ENCODE measurements at regions not wholly inside any gene's neighbourhood (a gene's known extent, or its start where the extent isn't known, plus 50 kb on each side); places are given as distances from the start of the nearest gene placed in this dataset.

GRCh38 chr3:102830415-102830814 lies 395.6 kb downstream of the ZPLD1 start:
- TF ChIP-seq CTCF (IDR thresholded peaks at IDR 0.05; ENCODE audit: control insufficient read depth, extremely low read depth, insufficient read depth) = no peak
- DNase-seq (ENCODE audit: low read depth) = no peak
- H3K4me3 ChIP-seq (ENCODE audit: low read depth, low read length) = no peak overlapping the region

GRCh38 chr3:102841866-102842265 lies 407.1 kb downstream of the ZPLD1 start:
- no peak for TF ChIP-seq CTCF (IDR thresholded peaks at IDR 0.05; ENCODE audit: control insufficient read depth, extremely low read depth, insufficient read depth)

GRCh38 chr3:102866845-102867244 lies 432.0 kb downstream of the ZPLD1 start:
- TF ChIP-seq CTCF (IDR thresholded peaks at IDR 0.05; ENCODE audit: control insufficient read depth, extremely low read depth, insufficient read depth) = no peak
- no peak for DNase-seq (ENCODE audit: low read depth)
- H3K4me3 ChIP-seq (ENCODE audit: low read depth, low read length) = no peak overlapping the region

More at GRCh38 chr3:102841866-102842265, 407.1 kb downstream of the ZPLD1 start:
- no peak overlapping the region for H3K4me3 ChIP-seq (ENCODE audit: low read depth, low read length)
- no peak for DNase-seq (ENCODE audit: low read depth)

GRCh38 chr3:102883515-102883914 lies 448.7 kb downstream of the ZPLD1 start:
- no peak overlapping the region for H3K4me3 ChIP-seq (ENCODE audit: low read depth, low read length)
- no peak for DNase-seq (ENCODE audit: low read depth)
- no peak for TF ChIP-seq CTCF (IDR thresholded peaks at IDR 0.05; ENCODE audit: control insufficient read depth, extremely low read depth, insufficient read depth)

GRCh38 chr3:102885289-102885688 lies 450.5 kb downstream of the ZPLD1 start:
- no peak overlapping the region for H3K4me3 ChIP-seq (ENCODE audit: low read depth, low read length)
- DNase-seq (ENCODE audit: low read depth) = no peak
- TF ChIP-seq CTCF (IDR thresholded peaks at IDR 0.05; ENCODE audit: control insufficient read depth, extremely low read depth, insufficient read depth) = no peak

- DNase-seq (ENCODE audit: low read depth) = no peak
- TF ChIP-seq CTCF (IDR thresholded peaks at IDR 0.05; ENCODE audit: control insufficient read depth, extremely low read depth, insufficient read depth) = no peak
- no peak overlapping the region for H3K4me3 ChIP-seq (ENCODE audit: low read depth, low read length)
Observed at GRCh38 chr3:102887431-102887830, 452.6 kb downstream of the ZPLD1 start.

- H3K4me3 ChIP-seq (ENCODE audit: low read depth, low read length) = no peak overlapping the region
- no peak for DNase-seq (ENCODE audit: low read depth)
- TF ChIP-seq CTCF (IDR thresholded peaks at IDR 0.05; ENCODE audit: control insufficient read depth, extremely low read depth, insufficient read depth) = no peak
Observed at GRCh38 chr3:102896851-102897621, 462.2 kb downstream of the ZPLD1 start.
